ENCODE measurements at regions not wholly inside any gene's neighbourhood (a gene's known extent, or its start where the extent isn't known, plus 50 kb on each side); places are given as distances from the start of the nearest gene placed in this dataset.

GRCh38 chr15:79675982-79676381 lies 220.8 kb downstream of the MTHFS start:
- Histone ChIP-seq H3K23ac (ENCODE audit: insufficient read length, low read depth, low read length) (no peak overlapping the region), H3T11ph (ENCODE audit: low read length) (no peak overlapping the region), H4K5ac (ENCODE audit: insufficient read length, low read depth, low read length) (no peak overlapping the region), H3K79me2 (ENCODE audit: insufficient read depth, low read length) (no peaks in the 10 kb centered on the region), H3K18ac (ENCODE audit: insufficient read length, low read depth, low read length) (no peak overlapping the region), H3K79me1 (ENCODE audit: insufficient read depth, low read depth, low read length, poor library complexity, severe bottlenecking) (no peaks in the 10 kb centered on the region), H2AK5ac (ENCODE audit: insufficient read length, low read length) (no peak overlapping the region), H4K8ac (replicated peaks; ENCODE audit: insufficient read length, low read depth, low read length) (no peak overlapping the region), H3K56ac (ENCODE audit: insufficient read length, low read depth, low read length) (no peak overlapping the region), H2BK120ac (ENCODE audit: low read depth, low read length, poor library complexity, severe bottlenecking) (no peak overlapping the region), H3K27ac (ENCODE audit: insufficient read length, low read depth, low read length) (no peak overlapping the region), H3K4ac (ENCODE audit: low read depth, low read length) (no peak overlapping the region), H3K27me3 (ENCODE audit: insufficient read depth, low read length) (no peaks in the 10 kb centered on the region), H4K91ac (ENCODE audit: insufficient read length, low read depth, low read length) (no peak overlapping the region), H3K14ac (ENCODE audit: insufficient read depth, low read length) (no peak overlapping the region), H2AFZ (ENCODE audit: low read length) (no peak overlapping the region), H2BK15ac (ENCODE audit: low read depth, low read length) (no peak overlapping the region), H3K9me3 (ENCODE audit: control insufficient read depth, low read depth, low read length) (no peaks in the 10 kb centered on the region), H3K4me1 (ENCODE audit: insufficient read depth, low read length) (peaks cover 5% of the 10 kb centered on the region; the same call in 1 of the 2 replicates), H2BK5ac (ENCODE audit: insufficient read length, low read length) (no peak overlapping the region), H2BK20ac (ENCODE audit: low read depth, low read length, poor library complexity, severe bottlenecking) (no peak overlapping the region), H2BK12ac (ENCODE audit: insufficient read length, low read depth, low read length) (no peak overlapping the region), H4K20me1 (ENCODE audit: control insufficient read depth, insufficient read depth, insufficient read length) (no peaks in the 10 kb centered on the region), H3K9ac (ENCODE audit: extremely low read depth, insufficient read length, low read length) (no peak overlapping the region), H3K23me2 (ENCODE audit: insufficient read length, low read depth, low read length, poor library complexity, severe bottlenecking) (no peaks in the 10 kb centered on the region), H3K4me2 (ENCODE audit: insufficient read depth, insufficient read length, low read length) (no peak overlapping the region)
- Mint-ChIP-seq H3K4me3 (no peak overlapping the region), H3K27ac (no peak overlapping the region; a peak in 1 of 7 replicates), H3K27me3 (ENCODE audit: low read depth) (peaks cover 8% of the 10 kb centered on the region; the same call in 1 of the 2 replicates), H3K4me1 (peaks cover 45 to 57% of the 10 kb centered on the region in 2 experiments), H3K9me3 (peaks cover 0 to 3% of the 10 kb centered on the region in 2 experiments; a peak in 1 of 5 replicates), H3K36me3 (ENCODE audit: insufficient read depth in 1 of 3, low read depth in 3 of 3) (peaks cover 0 to 3% (median 0%) of the 10 kb centered on the region in 3 experiments; a peak in 3 of 7 replicates)
- peak; percentile 44; the same call in 1 of the 3 replicates for TF ChIP-seq CTCF (conservative IDR thresholded peaks at IDR 0.05)
- no peak for DNase-seq
- no CpG with 5 or more reads among the region's 5 CpGs for WGBS (ENCODE audit: extremely low coverage, insufficient read length, low lambda C conversion rate)
